Astrocyte (in vitro differentiated cells and primary cell): ENCODE measurements at regions not wholly inside any gene's neighbourhood (a gene's known extent, or its start where the extent isn't known, plus 50 kb on each side); places are given as distances from the start of the nearest gene placed in this dataset.

Source experiments
- DNase-seq: peaks from one replicate; pipeline ENCODE4 v3.0.0-alpha.2; 2010; ENCODE audit warnings: low read depth
- FAIRE-seq: peaks from 2 replicates; lab custom pipeline; 2011; peaks lifted over from hg19 to GRCh38; lab: Jason Lieb, UNC
- H2AFZ ChIP-seq: 2 replicates; pipeline ENCODE4 v1.6.0; 2012; ENCODE audit warnings: low read depth, low read length, inconsistent platforms
- H3K27ac ChIP-seq: 2 replicates; pipeline ENCODE4 v1.5.1; 2011; ENCODE audit warnings: low read depth, low read length, inconsistent platforms
- H3K27me3 ChIP-seq: 2 replicates; pipeline ENCODE4 v1.6.0; 2011; ENCODE audit warnings: low read length, inconsistent platforms; ENCODE audit not compliant: insufficient read depth
- H3K36me3 ChIP-seq: 2 replicates; pipeline ENCODE4 v1.5.1; 2011; ENCODE audit warnings: low read length, inconsistent platforms; ENCODE audit not compliant: insufficient read depth
- H3K4me1 ChIP-seq: 2 replicates; pipeline ENCODE4 v1.5.1; 2011; ENCODE audit warnings: low read length, inconsistent platforms; ENCODE audit not compliant: insufficient read depth
- H3K4me2 ChIP-seq: 2 replicates; pipeline ENCODE4 v1.6.0; 2012; ENCODE audit warnings: low read length, inconsistent platforms
- H3K4me3 ChIP-seq: 2 replicates; pipeline ENCODE4 v1.5.1; 2011; ENCODE audit warnings: low read depth, mild to moderate bottlenecking, low read length, inconsistent platforms; ENCODE audit not compliant: insufficient read depth
- H3K79me2 ChIP-seq: 2 replicates; pipeline ENCODE4 v1.6.0; 2012; ENCODE audit warnings: mild to moderate bottlenecking, low read length, inconsistent platforms; ENCODE audit not compliant: insufficient read depth
- H3K9ac ChIP-seq: 2 replicates; pipeline ENCODE4 v1.6.0; 2012; ENCODE audit warnings: mild to moderate bottlenecking, low read length, inconsistent platforms
- H3K9me3 ChIP-seq: 2 replicates; pipeline ENCODE4 v1.5.1; 2012; ENCODE audit warnings: low read depth, mild to moderate bottlenecking, low read length, inconsistent platforms; ENCODE audit not compliant: insufficient read depth
- H4K20me1 ChIP-seq: 2 replicates; pipeline ENCODE4 v1.6.0; 2012; ENCODE audit warnings: low read length, inconsistent platforms; ENCODE audit not compliant: insufficient read depth
- H3K27ac Mint-ChIP-seq: one replicate; pipeline ENCODE4 v1.8.0; 2021; ENCODE audit warnings: mild to moderate bottlenecking, mixed read lengths; ENCODE audit not compliant: unreplicated experiment
- H3K27me3 Mint-ChIP-seq: one replicate; pipeline ENCODE4 v1.8.0; 2021; ENCODE audit warnings: low read depth, mixed read lengths; ENCODE audit not compliant: unreplicated experiment
- H3K36me3 Mint-ChIP-seq: one replicate; pipeline ENCODE4 v1.8.0; 2021; ENCODE audit warnings: low read depth, mixed read lengths; ENCODE audit not compliant: unreplicated experiment
- H3K4me1 Mint-ChIP-seq: one replicate; pipeline ENCODE4 v1.8.0; 2021; ENCODE audit warnings: low read depth, mixed read lengths; ENCODE audit not compliant: unreplicated experiment
- H3K4me3 Mint-ChIP-seq: one replicate; pipeline ENCODE4 v1.8.0; 2021; ENCODE audit warnings: mild to moderate bottlenecking, moderate library complexity, mixed read lengths; ENCODE audit not compliant: unreplicated experiment
- H3K9me3 Mint-ChIP-seq: one replicate; pipeline ENCODE4 v1.8.0; 2021; ENCODE audit warnings: mild to moderate bottlenecking, mixed read lengths; ENCODE audit not compliant: unreplicated experiment
- CTCF ChIP-seq: IDR thresholded peaks from 2 replicates; pipeline ENCODE4 v1.5.1; 2011; ENCODE audit warnings: low read depth, mild to moderate bottlenecking, inconsistent platforms, low read length, moderate library complexity; ENCODE audit not compliant: insufficient read depth
- EZH2 ChIP-seq: IDR thresholded peaks from 2 replicates; pipeline ENCODE4 v1.6.1; 2012; ENCODE audit warnings: mild to moderate bottlenecking, low read length, inconsistent platforms; ENCODE audit not compliant: insufficient read depth

- peak overlapping the region; percentile 4 for H3K4me3 Mint-ChIP-seq
- TF ChIP-seq CTCF (no peak), EZH2 (no peak)
- H3K4me1 Mint-ChIP-seq = peaks cover 21% of the 10 kb centered on the region
- Histone ChIP-seq H3K4me2 (peak overlapping the region; percentile 49), H3K36me3 (no peaks in the 10 kb centered on the region), H3K9ac (peak overlapping the region; percentile 52), H4K20me1 (no peaks in the 10 kb centered on the region), H2AFZ (peak overlapping the region; percentile 30), H3K27me3 (no peaks in the 10 kb centered on the region), H3K9me3 (no peaks in the 10 kb centered on the region), H3K79me2 (no peaks in the 10 kb centered on the region), H3K4me1 (peaks cover 17% of the 10 kb centered on the region), H3K27ac (peak overlapping the region; percentile 74), H3K4me3 (no peak overlapping the region)
- peak; percentile 74 for DNase-seq
- H3K27me3 Mint-ChIP-seq = peaks cover 8% of the 10 kb centered on the region
- no peaks in the 10 kb centered on the region for H3K36me3 Mint-ChIP-seq
- peaks cover 6% of the 10 kb centered on the region for H3K9me3 Mint-ChIP-seq
- H3K27ac Mint-ChIP-seq = peak overlapping the region; percentile 86
- FAIRE-seq = no peak
Observed at GRCh38 chr10:123301077-123301857, 147.1 kb downstream of the BUB3 start.

- Histone ChIP-seq H3K79me2 (no peaks in the 10 kb centered on the region), H4K20me1 (no peaks in the 10 kb centered on the region), H3K9ac (no peak overlapping the region), H3K9me3 (no peaks in the 10 kb centered on the region), H3K4me2 (no peak overlapping the region), H3K27ac (no peak overlapping the region), H3K27me3 (no peaks in the 10 kb centered on the region), H3K36me3 (no peaks in the 10 kb centered on the region), H3K4me3 (no peak overlapping the region), H3K4me1 (peaks cover 17% of the 10 kb centered on the region), H2AFZ (no peak overlapping the region)
- H3K4me3 Mint-ChIP-seq = no peak overlapping the region
- DNase-seq = no peak
- TF ChIP-seq CTCF (no peak), EZH2 (no peak)
- H3K27me3 Mint-ChIP-seq = peaks cover 13% of the 10 kb centered on the region
- peaks cover 6% of the 10 kb centered on the region for H3K9me3 Mint-ChIP-seq
- no peak overlapping the region for H3K27ac Mint-ChIP-seq
- H3K36me3 Mint-ChIP-seq = no peaks in the 10 kb centered on the region
- peaks cover 20% of the 10 kb centered on the region for H3K4me1 Mint-ChIP-seq
- no peak for FAIRE-seq
Observed at GRCh38 chr10:123303581-123304337, 149.6 kb downstream of the BUB3 start.
